Inflammatory macrophage (primary cell): ENCODE measurements at regions not wholly inside any gene's neighbourhood (a gene's known extent, or its start where the extent isn't known, plus 50 kb on each side); places are given as distances from the start of the nearest gene placed in this dataset.

Experiments
- DNase-seq, 2 donors: peaks; one replicate each; pipeline ENCODE4 v3.0.0-alpha.2; 2020 to 2022

DNA sequence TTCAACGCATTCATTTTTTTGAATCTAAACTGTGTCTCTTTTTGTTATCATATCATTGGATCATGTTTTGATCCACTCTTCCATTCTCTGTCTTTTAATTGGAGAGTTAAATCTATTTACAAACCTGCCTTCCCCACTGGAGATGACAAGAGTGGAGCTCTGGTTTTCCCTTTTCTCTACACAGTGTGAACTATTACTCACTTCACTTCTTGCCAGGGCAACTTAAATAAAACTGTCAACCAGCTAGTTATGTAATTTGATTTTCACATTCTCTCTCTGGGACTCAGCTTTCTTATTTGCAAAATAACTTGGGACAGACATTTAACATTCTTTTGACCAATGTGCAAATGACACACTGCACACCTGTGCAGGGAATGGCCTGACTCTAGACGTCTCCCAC is 230.8 kb upstream of the CST7 start:
- DNase-seq: no peak

DNA sequence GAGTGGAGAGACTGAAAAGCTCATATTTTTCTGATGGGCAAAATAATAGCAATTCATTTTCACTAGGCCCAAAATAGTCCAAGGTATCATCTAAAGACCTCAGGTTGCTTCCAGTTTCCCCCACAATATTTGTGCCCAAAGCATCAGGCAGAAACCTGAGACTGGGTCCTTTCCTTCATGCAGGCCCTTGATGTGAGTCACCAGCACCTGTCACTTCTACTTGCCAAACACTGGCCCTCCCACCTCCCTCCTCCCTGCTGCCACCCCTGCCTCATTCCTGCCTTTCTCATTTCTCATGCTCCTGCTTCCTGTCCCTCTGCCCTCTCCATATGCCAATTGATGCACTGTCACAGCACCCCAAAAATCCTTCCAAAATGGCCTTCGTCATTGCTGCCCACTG is 230.4 kb upstream of the CST7 start:
- DNase-seq: no peak

DNA sequence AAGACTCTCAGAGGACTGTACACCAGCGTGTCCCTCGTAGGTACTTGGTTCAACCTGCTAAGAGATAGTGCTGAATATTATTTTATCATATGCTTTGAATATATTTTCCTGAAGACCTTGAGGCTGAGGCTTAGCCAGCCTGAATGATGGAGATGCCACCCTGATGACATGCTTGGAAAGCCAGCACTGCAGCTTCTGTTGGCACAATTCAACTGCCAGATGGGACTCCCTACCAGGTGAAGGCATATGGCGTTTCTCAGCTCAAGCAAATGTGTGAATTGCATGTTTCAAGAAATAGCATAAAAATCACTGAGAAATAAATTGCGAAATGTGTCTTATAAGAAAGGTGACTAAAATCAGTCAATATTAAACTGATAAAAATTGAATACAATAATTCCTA is 228.1 kb upstream of the CST7 start:
- no peak for DNase-seq

DNA sequence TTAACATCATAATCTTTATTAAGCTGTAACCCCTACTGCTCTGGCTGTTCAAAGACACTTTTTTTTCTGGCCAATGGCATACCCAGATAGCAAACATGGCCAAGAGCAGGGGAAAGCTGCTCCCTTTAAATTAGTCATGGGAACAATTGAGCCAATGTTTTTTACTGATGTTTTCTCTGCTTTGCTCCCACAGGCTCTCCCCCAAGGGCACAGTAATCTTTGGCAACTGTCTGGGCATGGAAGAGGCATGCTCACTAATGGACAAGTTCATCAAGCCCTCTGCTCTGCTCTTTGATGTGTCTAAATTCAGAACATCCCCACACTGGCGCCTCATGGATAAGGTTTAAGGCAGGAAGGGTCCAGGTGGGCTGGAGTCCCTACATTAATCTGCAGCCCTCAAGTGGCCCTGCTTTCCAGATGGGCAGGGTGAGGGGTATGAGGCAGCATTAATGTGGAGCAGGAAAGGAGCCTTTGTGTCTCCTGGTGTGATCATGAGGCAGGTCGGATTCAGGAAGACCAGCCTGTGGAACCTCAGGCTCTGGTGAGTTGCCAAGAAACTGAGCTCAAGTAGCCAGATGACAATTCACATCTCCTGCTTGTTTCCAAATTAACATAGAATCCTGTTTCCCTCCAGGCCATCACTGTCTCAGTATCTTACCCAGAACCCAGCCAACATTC is 227.0 kb upstream of the CST7 start:
- no peak for DNase-seq

DNA sequence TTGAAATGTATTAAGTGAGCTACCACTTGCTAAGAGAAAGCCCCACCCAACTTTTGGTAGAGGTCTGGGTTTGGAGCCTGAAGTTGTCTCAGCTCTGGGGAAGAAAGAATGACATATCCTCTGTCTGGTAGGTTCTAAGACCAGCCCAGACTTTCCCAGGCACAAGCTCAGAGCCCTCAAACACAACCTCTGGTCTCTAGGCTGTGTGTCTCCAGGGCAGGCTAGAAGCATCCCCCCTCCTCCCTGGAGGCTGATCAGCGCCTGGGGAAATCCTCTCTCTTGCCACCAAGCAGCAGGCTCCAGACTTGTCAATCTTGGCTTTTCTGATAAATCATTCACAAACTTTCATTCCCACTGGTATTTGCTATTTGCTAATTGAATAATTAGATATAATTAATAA is 226.5 kb upstream of the CST7 start:
- no peak for DNase-seq

DNA sequence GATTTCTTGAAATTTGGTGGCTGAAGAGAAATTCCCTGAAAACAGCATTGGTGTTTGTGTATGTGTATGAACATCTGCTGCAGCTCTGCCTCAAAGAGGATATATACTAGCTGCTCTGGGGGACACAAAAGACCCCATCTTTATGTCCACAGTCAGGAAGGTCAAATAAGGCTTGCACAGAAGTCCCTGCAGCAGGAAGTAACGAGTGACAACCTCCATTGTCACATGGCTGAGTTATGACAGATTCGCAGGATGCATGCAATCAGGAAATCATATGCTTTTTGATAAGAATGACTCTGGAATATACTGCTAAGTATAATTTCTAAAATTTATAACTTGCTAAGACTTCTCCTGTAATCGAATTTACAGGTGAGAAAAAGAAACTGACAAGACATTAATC is 225.9 kb upstream of the CST7 start:
- DNase-seq: peak; percentile 64 to 77

DNA sequence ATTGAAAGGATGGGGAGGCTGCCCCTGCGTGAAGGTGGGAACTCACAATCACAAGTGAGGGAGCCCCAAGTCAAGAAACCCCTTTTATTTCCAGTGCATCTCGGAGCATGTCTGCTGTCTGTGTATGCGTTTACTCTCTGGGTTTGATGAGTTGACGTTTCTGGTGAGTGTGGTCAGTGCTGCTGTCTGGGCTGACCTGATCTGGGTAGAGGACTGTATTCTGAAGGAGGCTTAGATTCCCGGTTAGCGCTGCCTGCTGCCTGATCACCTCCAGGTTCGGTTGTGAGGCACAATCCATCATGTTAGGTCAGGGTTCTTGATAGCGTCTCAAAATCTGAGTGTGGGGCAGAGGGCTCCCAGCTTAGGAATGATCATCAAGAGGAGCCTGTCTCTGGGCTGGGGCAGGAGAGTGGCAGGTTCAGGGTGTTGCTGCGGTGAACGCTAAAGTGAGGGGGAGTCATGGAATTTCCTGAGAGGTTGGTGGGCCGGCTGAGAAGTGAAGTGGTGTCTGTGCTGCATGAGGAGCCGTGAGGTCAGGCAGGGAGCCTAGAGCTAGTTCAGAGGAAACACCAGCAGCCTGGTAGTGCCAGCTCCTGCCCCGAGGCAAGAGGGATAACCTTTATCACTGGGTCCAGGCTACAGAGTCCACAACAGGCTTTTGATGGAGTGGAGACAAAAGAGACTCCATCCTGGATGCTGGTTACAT is 225.3 kb upstream of the CST7 start:
- DNase-seq: peak in 1 of 2 donors; percentile 3

DNA sequence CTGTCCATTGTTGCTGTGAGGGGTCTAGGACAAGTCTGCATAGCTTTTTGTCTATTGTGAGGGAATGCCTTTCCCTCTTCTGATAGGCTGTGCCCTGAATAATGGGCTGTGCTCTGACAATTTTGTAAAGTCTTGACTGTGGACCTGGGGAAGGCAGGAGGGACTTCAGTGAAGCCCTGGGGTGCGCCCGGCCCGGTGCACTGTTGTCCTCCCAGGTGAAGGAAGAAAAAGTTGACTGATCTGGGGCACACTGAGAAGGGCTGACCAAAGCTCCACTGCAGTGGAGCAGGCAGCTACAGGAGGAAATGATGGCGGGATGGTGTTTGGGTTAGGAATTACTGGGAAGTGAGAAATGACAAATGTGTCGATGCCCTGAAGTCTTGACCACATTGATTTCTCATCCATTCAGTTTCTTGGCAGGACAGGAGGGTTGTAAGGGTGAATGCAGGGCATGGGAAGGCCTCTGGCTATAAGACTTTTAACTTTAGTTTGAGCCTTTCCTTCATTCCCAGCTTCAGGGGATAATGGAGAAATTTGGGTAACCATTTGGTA is 224.0 kb upstream of the CST7 start:
- no peak for DNase-seq

DNA sequence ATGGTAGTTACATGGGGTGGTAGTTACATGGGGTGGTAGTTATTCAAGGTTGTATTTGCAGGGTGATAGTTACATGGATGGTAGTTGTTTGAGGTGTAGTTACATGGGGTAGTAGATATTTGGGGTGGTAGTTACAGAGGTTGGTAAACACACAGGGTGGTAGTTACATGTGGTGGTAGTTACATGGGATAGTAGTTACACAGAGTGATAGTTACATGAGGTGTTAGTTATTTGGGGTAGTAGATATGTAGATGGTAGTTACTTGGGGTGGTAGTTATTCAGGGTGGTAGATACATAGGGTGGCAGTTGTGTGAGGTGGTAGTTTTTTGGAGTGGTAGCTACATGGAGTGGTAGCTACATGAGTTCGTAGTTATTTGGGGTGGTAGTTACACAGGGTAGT is 221.3 kb upstream of the CST7 start:
- no peak for DNase-seq

DNA sequence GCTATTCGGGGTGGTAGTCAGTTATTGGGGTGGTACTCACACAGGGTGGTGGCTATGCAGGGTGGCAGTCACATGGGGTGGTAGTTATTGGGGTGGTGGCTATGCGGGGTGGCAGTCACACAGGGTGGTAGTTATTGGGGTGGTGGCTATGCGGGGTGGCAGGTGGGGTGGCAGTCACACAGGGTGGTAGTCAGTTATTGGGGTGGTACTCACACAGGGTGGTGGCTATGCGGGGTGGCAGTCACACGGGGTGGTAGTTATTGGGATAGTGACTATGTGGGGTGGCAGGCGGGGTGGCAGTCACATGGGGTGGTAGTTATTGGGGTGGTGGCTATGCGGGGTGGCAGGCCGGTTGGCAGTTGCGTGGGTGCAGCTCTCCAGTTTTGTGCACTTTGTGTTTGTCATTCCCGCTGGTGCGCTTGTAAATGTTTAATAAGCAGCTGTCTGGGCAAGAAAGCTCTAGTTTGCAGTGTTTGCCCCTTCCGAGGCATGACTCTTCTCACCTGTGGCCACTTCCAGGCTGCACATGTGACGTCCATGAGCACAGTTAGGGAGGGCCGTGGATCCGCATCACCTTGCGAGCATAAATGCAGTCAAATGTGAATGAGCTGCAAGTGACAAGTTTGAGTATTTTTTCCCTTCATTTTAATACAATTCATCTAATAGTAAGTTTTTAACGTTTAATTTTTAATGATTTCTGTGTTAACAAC is 219.0 kb upstream of the CST7 start:
- no peak for DNase-seq

DNA sequence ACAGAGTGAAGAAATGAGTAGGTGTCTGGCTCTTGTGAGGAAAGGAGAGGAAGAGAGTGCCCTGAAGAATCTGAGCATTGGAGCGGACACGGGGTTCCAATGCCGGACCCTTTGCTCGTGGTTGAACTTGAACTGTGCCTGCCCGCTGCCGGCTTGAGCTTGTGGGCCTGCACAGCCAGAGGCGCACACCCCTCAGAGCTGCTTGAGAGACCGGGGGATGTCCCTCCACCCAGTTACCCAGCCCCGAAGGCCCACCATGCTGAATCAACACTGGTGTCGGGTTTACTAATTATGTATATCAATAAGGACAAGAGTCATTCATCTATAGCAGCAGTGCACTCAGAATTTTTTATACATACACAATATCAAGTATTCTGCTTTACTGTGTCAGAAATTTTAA is 218.3 kb upstream of the CST7 start:
- no peak for DNase-seq

DNA sequence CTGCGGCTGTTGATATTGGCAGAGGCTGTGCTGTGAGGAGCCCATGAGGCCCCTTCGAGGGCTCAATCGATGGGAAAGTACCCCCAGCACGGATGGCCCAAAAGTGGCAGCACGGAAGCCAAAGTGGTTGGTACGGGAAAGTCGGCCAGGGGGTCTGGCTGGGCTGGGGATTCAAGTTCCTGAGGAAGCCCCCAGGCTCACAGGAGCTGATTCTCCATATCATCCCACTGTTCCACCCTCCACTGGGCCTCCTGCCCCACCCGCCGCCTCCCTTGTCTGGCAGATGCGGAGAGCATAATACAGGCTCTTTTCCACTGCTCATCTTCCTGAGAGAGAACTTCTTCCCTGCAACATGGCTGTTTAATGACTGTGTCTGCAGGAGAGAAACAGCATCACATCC is 217.8 kb upstream of the CST7 start:
- no peak for DNase-seq

DNA sequence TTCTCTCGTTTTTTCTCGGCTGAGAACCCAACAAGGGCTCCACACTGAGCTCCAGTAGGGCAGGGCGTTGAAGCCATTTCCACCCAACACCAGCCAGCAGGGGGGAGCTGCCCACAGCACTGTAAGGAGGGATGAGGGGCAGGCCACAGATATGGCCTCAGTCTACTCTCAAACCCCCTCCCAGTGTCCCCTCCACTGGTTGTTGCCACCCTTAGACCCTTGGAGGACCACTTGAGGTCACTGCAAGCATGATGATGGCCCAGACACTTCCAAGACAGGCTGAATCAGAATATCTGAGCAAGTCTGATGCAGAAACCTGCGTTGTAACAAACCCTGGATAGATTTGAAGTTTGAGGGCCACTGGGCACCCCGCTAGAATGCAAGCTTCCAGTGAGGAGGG is 217.0 kb upstream of the CST7 start:
- no peak for DNase-seq

DNA sequence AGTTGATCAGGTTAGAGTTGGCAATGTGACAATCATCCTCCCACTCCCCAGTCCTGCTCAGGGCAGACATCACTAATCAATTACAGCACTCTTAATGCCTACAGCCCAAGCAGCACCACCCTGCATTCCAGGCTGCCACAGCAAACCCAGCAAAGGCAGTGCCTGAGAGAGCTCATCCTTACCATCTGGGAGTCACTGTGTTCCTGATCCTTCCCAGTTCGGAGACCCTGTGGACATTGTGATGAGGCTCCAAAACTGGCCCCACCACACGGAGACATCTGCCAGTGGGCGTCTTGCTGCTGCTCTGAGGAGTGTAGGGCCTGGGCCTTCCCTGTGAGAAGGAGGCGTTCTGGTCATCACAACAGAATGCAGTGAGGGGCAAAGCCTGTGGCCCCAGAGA is 216.5 kb upstream of the CST7 start:
- DNase-seq: no peak

DNA sequence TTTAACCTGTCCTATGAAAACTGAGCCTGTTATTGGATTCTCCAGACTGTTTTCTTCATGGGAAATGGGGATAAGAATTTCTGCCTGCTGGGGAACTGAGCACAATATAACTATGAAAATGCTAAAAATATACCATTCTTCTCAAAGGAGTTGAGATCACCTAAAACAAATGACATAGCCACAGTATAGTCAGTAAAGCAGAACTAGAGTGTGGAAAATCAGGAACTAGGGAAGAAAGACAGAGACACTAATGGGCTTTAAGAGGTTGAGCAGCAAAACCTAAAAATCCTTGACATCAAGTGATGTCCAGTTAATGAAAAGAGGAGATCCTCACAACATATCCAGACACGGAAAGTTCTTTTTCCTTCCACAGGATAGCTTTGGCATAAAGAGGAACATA is 215.7 kb upstream of the CST7 start:
- peak; percentile 13 to 45 for DNase-seq

DNA sequence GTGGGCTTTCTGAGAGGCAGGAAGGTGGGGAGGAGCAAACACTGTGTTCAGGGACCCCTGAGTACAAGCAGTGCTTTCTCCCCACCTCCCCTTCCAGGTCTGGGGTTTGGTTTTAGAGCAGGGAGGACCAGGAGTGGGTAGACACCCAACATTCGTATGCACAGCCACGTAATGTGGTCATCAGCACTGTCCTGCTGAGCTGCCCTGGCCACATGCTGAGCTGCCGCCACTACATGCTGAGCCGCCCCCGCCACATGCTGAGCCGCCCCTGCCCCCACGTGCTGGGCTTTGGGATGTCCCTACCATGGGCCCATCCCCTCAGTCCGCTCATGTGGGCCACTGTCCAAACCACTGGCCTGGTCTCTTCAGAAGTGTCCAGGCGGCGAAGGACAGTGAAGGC is 214.9 kb upstream of the CST7 start:
- no peak for DNase-seq

DNA sequence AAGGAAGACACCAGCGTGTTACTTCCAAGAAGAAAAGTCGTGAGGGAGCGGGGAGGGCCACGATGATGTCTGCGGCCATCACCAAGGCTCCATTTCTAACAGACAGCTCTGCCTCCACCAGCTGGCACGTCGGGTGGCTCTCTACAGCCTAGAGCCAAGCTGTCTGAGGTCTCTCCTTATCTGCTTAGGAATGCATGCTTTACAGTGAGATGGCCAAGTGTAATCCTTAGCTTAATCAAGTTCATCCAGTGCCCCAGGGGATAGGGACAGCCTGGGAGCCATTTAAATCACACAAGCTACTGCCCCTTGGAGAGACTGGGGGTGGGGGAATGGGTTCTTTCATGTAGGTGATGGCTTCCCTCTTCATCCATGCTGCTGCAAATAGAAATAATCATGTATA is 213.8 kb upstream of the CST7 start:
- DNase-seq: no peak

DNA sequence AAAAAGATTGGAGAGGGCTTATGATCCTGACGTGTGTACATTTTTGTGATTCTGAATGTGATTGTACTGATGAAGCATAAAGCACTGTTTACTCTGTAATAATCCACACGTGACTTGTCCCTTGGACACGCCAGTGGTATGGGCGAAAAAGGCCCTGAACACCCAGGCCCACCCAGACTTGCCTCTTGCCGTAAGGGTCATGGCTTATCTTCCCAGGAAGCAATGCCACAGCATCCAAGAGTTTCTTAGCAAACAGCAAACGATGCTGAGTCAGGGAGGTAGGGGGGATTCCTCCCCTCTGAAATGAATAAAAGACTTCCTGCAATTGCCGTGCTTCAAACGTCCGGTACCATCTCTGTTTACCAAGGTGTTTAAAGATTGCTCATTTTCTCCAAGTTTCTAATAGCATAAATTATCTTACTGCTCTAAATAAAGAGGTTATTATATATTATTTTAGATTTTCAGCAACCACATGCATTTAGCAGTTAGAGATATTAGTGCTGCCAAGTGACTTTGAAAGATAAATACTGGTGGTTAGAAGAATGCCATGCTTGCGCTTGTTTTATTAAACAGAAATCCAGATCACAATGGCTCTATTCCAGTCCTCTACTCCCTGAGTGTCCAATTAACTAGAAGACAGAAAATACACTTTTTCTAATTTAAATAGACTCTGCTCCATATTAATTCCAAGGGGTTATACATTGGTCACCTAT is 212.8 kb upstream of the CST7 start:
- no peak for DNase-seq

DNA sequence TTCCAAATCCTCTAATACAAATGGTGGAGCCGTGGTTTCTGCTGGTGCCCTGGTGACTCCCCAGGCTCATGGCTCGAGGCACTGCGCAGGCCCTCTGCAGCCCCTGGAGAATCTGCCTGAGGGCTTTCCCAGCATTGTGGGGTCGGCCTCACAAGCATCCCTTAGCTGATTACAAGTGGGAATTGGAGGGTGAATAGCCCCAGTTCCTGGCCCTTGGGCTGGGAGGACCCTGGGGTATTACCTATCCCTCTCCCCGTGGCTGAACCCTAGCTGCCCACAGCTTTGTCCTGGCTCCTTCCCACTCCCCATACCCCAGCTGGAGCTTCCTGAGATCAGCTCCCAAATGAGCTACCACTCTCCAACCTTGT is 212.2 kb upstream of the CST7 start:
- no peak for DNase-seq

DNA sequence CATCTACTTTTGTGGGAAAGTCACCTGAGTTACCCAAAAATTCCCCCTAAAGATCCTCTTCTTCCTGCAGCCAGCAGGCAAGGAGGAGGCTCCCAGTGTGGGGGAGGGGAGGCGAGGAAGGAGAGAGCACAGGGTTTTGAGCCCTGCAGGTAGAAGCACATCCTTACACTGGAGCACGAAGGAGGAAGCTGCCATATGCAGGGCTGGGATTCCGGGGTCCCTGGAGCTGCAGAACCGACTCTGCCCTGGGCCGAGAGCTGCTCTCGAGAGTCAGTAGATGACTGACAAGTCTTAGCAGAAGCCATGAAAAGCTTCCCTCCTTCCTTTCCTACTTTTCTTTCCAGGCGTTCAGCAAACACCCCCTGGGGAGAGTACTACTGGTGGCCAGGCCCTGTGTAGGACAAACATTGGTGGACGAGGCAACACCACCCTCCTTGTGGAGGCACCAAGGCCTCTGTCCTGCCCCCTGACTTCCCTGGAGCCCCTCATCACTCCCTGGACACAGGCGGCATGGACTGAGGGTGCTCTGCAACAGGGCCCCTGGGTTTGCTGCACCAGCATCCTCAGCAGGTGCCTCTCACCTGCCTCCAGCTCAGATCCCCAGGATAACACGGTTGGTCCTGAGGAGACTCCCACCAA is 211.7 kb upstream of the CST7 start:
- DNase-seq: no peak

DNA sequence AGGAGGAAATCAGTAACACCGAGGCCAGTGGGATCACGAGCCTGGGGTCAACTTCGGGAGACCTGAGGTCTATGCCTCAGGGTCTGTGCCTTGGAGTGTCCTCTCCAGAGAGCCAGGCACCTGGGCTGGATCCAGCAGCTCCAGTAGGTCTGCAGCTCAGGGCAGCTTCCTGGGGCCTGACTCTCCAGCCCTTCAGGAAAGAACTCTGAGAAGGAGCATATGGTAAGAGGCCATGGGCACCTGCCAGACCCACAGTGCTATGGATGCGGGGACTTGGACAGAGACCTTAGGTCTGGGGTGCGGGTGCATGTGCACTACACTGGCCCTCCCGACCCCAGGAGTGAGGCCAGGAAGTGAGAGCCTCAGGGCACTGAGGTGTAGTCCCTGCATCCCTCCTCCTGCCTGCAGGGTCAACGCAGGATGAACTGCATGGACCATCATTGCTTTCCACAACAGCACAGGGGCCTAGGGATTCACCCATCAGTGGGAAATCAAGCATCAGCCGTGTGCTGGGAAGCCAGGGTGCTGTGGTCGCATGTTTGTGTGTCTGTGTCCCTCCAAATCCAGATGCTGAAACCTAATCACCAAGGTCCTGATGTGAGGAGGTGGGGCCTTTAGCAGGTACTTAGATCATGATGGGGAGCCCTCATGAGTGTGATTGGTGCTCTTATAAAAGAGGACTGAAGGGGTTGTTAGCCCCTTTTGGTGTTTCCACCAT is 210.9 kb upstream of the CST7 start:
- no peak for DNase-seq
